Medulla oblongata (tissue), 1 donor: ENCODE measurements at regions not wholly inside any gene's neighbourhood (a gene's known extent, or its start where the extent isn't known, plus 50 kb on each side); places are given as distances from the start of the nearest gene placed in this dataset.
"Not testable (repeated sequence)": the region's sequence is repeated elsewhere in the genome, so short reads cannot be mapped to it uniquely, and the experiment has no call there.

ENCODE experiments used
- DNase-seq: peaks from one replicate; pipeline ENCODE4 v3.0.0-alpha.2; 2015; ENCODE audit errors: extremely low spot score

GRCh38 chr6:167690167-167690922 is 136.4 kb upstream of the AFDN start:
- DNase-seq = not testable (repeated sequence)

- no peak for DNase-seq
Measured at GRCh38 chr6:167690931-167691330, 135.8 kb upstream of the AFDN start.

- DNase-seq = no peak
Measured at GRCh38 chr6:167691533-167692312, 135.0 kb upstream of the AFDN start.

GRCh38 chr6:167693478-167693877 is 133.2 kb upstream of the AFDN start:
- DNase-seq = not testable (repeated sequence)

GRCh38 chr6:167695831-167696230 is 130.9 kb upstream of the AFDN start:
- DNase-seq = no peak

- DNase-seq = no peak
Measured at GRCh38 chr6:167696296-167696695, 130.4 kb upstream of the AFDN start.

GRCh38 chr6:167697316-167697715 is 129.4 kb upstream of the AFDN start:
- no peak for DNase-seq

GRCh38 chr6:167698540-167698939 is 128.2 kb upstream of the AFDN start:
- no peak for DNase-seq

GRCh38 chr6:167699141-167699931 is 127.4 kb upstream of the AFDN start:
- peak; percentile 75 for DNase-seq

GRCh38 chr6:167700199-167700598 is 126.5 kb upstream of the AFDN start:
- DNase-seq = no peak

- no peak for DNase-seq
Measured at GRCh38 chr6:167701010-167701409, 125.7 kb upstream of the AFDN start.

- DNase-seq = no peak
Measured at GRCh38 chr6:167702241-167702827, 124.4 kb upstream of the AFDN start.

- no peak for DNase-seq
Measured at GRCh38 chr6:167703347-167703746, 123.4 kb upstream of the AFDN start.

- no peak for DNase-seq
Measured at GRCh38 chr6:167703781-167704180, 122.9 kb upstream of the AFDN start.

- no peak for DNase-seq
Measured at GRCh38 chr6:167704396-167704901, 122.3 kb upstream of the AFDN start.

- DNase-seq = no peak
Measured at GRCh38 chr6:167705211-167705750, 121.4 kb upstream of the AFDN start.

GRCh38 chr6:167706313-167707109 is 120.2 kb upstream of the AFDN start:
- no peak for DNase-seq

- no peak for DNase-seq
Measured at GRCh38 chr6:167707686-167708500, 118.8 kb upstream of the AFDN start.

- DNase-seq = no peak
Measured at GRCh38 chr6:167708501-167709094, 118.1 kb upstream of the AFDN start.
